ENCODE measurements at regions not wholly inside any gene's neighbourhood (a gene's known extent, or its start where the extent isn't known, plus 50 kb on each side); places are given as distances from the start of the nearest gene placed in this dataset.

- BruUV-seq (replicated peaks), result no TSS peak
- TF ChIP-seq RERE (CRISPR knock-in tag; IDR thresholded peaks at IDR 0.05; ENCODE audit: low read depth) (no peak), SP5 (CRISPR knock-in tag; IDR thresholded peaks at IDR 0.05; ENCODE audit: borderline replicate concordance, low read depth) (no peak), ZNF891 (CRISPR knock-in tag; IDR thresholded peaks at IDR 0.05) (no peak), CHCHD3 (CRISPR knock-in tag; IDR thresholded peaks at IDR 0.05) (no peak), NFE2L2 (IDR thresholded peaks at IDR 0.05; ENCODE audit: low read length) (no peak), FOXP1 (IDR thresholded peaks at IDR 0.05) (no peak), FOXP1 (CRISPR knock-in tag; IDR thresholded peaks at IDR 0.05) (no peak), ZIK1 (CRISPR knock-in tag; IDR thresholded peaks at IDR 0.05; ENCODE audit: borderline replicate concordance, low read depth) (no peak), RFX5 (IDR thresholded peaks at IDR 0.05; ENCODE audit: low read depth, low read length) (no peak), LRRFIP1 (CRISPR knock-in tag; conservative IDR thresholded peaks at IDR 0.05) (no peak), TGIF2 (CRISPR knock-in tag; IDR thresholded peaks at IDR 0.05) (no peak), ZNF343 (CRISPR knock-in tag; IDR thresholded peaks at IDR 0.05) (no peak)
- Histone ChIP-seq H3K79me2 (ENCODE audit: insufficient read depth, low read length) (no peaks in the 10 kb centered on the region), H4K20me1 (ENCODE audit: insufficient read depth, low read length) (no peaks in the 10 kb centered on the region), H3K27me3 (ENCODE audit: control insufficient read depth in 1 of 2, insufficient read depth in 2 of 2, low read length in 2 of 2) (no peaks in the 10 kb centered on the region), H3K4me1 (ENCODE audit: insufficient read depth, low read length) (no peaks in the 10 kb centered on the region; the same call in 1 of the 2 replicates), H3K27ac (ENCODE audit: extremely low read length, insufficient read depth, low read length) (no peak overlapping the region), H3K9me3 (ENCODE audit: low read length) (no peaks in the 10 kb centered on the region), H3K9ac (ENCODE audit: insufficient read depth, low read depth, low read length) (no peak overlapping the region), H3K4me2 (ENCODE audit: low read depth, low read length) (no peak overlapping the region), H3K36me3 (replicated peaks in 1 of 2; ENCODE audit: control insufficient read depth in 1 of 2, insufficient read depth in 2 of 2, low read length in 2 of 2) (no peaks in the 10 kb centered on the region), H3K4me3 (replicated peaks in 1 of 3; ENCODE audit: insufficient read depth in 1 of 3, low read depth in 2 of 3, low read length in 3 of 3) (no peak overlapping the region), H2AFZ (ENCODE audit: low read length) (no peak overlapping the region)
- ChIA-PET CTCF (ENCODE audit: low intra/inter-chr PET ratio, low total read pairs) (no interaction called here), POLR2A (no interaction called here)
- intact Hi-C loops (cut with micrococcal nuclease; ENCODE audit: unreplicated experiment) (no loop called here), in situ Hi-C loops (cut with HindIII; ENCODE audit: extremely low pct_ligation_motif_present, low pct_unique_long_range_greater_than_20kb) (no loop called here)
- ATAC-seq, result no peak
- 0% methylated on average over 1 of the region's 1 CpG for WGBS (ENCODE audit: low lambda C conversion rate)
- FAIRE-seq, result no peak
- DNase-seq (ENCODE audit: low spot score), result no peak
Observed at GRCh38 chr7:91357901-91358300, 93.7 kb downstream of the FZD1 start.

Measured in HepG2 (cell line).